Osteoblast (primary cell): ENCODE measurements at regions not wholly inside any gene's neighbourhood (a gene's known extent, or its start where the extent isn't known, plus 50 kb on each side); places are given as distances from the start of the nearest gene placed in this dataset.

Experiments used
- DNase-seq: peaks from one replicate; pipeline ENCODE4 v3.0.0; 2011; ENCODE audit warnings: low spot score, mixed read lengths; ENCODE audit not compliant: insufficient read length; ENCODE audit errors: missing footprints
- H2AFZ ChIP-seq: 2 replicates; pipeline ENCODE4 v1.6.0; 2011; ENCODE audit warnings: mild to moderate bottlenecking, low read length
- H3K27ac ChIP-seq: 2 replicates; pipeline ENCODE4 v1.5.1; 2011; ENCODE audit warnings: mild to moderate bottlenecking, low read depth, low read length, moderate library complexity
- H3K27me3 ChIP-seq: 2 replicates; pipeline ENCODE4 v1.6.0; 2012; ENCODE audit warnings: mild to moderate bottlenecking, control low read depth, inconsistent platforms, low read length, moderate library complexity; ENCODE audit not compliant: insufficient read depth
- H3K36me3 ChIP-seq: 2 replicates; pipeline ENCODE4 v1.5.1; 2011; ENCODE audit warnings: mild to moderate bottlenecking, low read length, control low read depth, moderate library complexity; ENCODE audit not compliant: insufficient read depth
- H3K4me1 ChIP-seq: 2 replicates; pipeline ENCODE4 v1.5.1; 2011; ENCODE audit warnings: mild to moderate bottlenecking, low read length, control low read depth, moderate library complexity; ENCODE audit not compliant: insufficient read depth
- H3K4me2 ChIP-seq: 2 replicates; pipeline ENCODE4 v1.6.0; 2011; ENCODE audit warnings: mild to moderate bottlenecking, low read length; ENCODE audit not compliant: insufficient read depth
- H3K4me3 ChIP-seq: fragments of 200-600 bp; sonication (generic); 3 replicates; pipeline ENCODE4 v1.5.1; 2012; ENCODE audit warnings: mild to moderate bottlenecking, low read length, inconsistent platforms; ENCODE audit not compliant: insufficient read depth
- H3K79me2 ChIP-seq: 2 replicates; pipeline ENCODE4 v1.6.0; 2012; ENCODE audit warnings: mild to moderate bottlenecking, low read length, control low read depth, inconsistent platforms; ENCODE audit not compliant: insufficient read depth
- H3K9me3 ChIP-seq: 2 replicates; pipeline ENCODE4 v1.5.1; 2011; ENCODE audit warnings: low read depth, low read length, control low read depth
- H4K20me1 ChIP-seq: 2 replicates; pipeline ENCODE4 v1.6.0; 2012; ENCODE audit warnings: mild to moderate bottlenecking, low read length, control low read depth; ENCODE audit not compliant: insufficient read depth
- CTCF ChIP-seq: IDR thresholded peaks from 2 replicates; pipeline ENCODE4 v1.5.1; 2011; ENCODE audit warnings: mild to moderate bottlenecking, low read depth, low read length, moderate library complexity; ENCODE audit errors: extremely low read depth

GRCh38 chr7:25976630-25977029 is 175.4 kb upstream of the NFE2L3 start:
- no peak overlapping the region for H3K4me3 ChIP-seq
- no peaks in the 10 kb centered on the region for H3K27me3 ChIP-seq
- TF ChIP-seq CTCF = no peak
- DNase-seq = no peak
- H4K20me1 ChIP-seq = no peaks in the 10 kb centered on the region
- H3K4me1 ChIP-seq = no peaks in the 10 kb centered on the region
- no peaks in the 10 kb centered on the region for H3K79me2 ChIP-seq
- H3K36me3 ChIP-seq = no peaks in the 10 kb centered on the region
- H3K4me2 ChIP-seq = no peak overlapping the region
- no peak overlapping the region for H2AFZ ChIP-seq
- H3K27ac ChIP-seq = no peak overlapping the region
- no peaks in the 10 kb centered on the region for H3K9me3 ChIP-seq

GRCh38 chr7:25978466-25978865 is 173.5 kb upstream of the NFE2L3 start:
- H3K4me2 ChIP-seq = no peak overlapping the region
- H3K4me3 ChIP-seq = no peak overlapping the region
- DNase-seq = no peak
- no peak overlapping the region for H3K27ac ChIP-seq
- H3K9me3 ChIP-seq = no peaks in the 10 kb centered on the region
- H2AFZ ChIP-seq = no peak overlapping the region
- no peak for TF ChIP-seq CTCF
- H3K79me2 ChIP-seq = no peaks in the 10 kb centered on the region
- no peaks in the 10 kb centered on the region for H4K20me1 ChIP-seq
- no peaks in the 10 kb centered on the region for H3K4me1 ChIP-seq
- no peaks in the 10 kb centered on the region for H3K36me3 ChIP-seq
- no peaks in the 10 kb centered on the region for H3K27me3 ChIP-seq

- no peaks in the 10 kb centered on the region for H3K4me1 ChIP-seq
- H3K27me3 ChIP-seq = no peaks in the 10 kb centered on the region
- no peak overlapping the region for H3K4me3 ChIP-seq
- H3K4me2 ChIP-seq = no peak overlapping the region
- no peak for TF ChIP-seq CTCF
- no peak overlapping the region for H3K27ac ChIP-seq
- no peaks in the 10 kb centered on the region for H3K79me2 ChIP-seq
- no peak for DNase-seq
- H2AFZ ChIP-seq = no peak overlapping the region
- H4K20me1 ChIP-seq = no peaks in the 10 kb centered on the region
- H3K9me3 ChIP-seq = no peaks in the 10 kb centered on the region
- H3K36me3 ChIP-seq = no peaks in the 10 kb centered on the region
Measured at GRCh38 chr7:25979605-25980004, 172.4 kb upstream of the NFE2L3 start.

GRCh38 chr7:25982684-25983083 is 169.3 kb upstream of the NFE2L3 start:
- Histone ChIP-seq H2AFZ (no peak overlapping the region), H3K79me2 (no peaks in the 10 kb centered on the region), H3K36me3 (no peaks in the 10 kb centered on the region), H4K20me1 (no peaks in the 10 kb centered on the region), H3K4me3 (no peak overlapping the region), H3K4me2 (no peak overlapping the region), H3K4me1 (no peaks in the 10 kb centered on the region), H3K9me3 (no peaks in the 10 kb centered on the region), H3K27me3 (no peaks in the 10 kb centered on the region), H3K27ac (no peak overlapping the region)
- DNase-seq = no peak
- no peak for TF ChIP-seq CTCF
